Mesothelial cell of epicardium (in vitro differentiated cells): ENCODE measurements at regions not wholly inside any gene's neighbourhood (a gene's known extent, or its start where the extent isn't known, plus 50 kb on each side); places are given as distances from the start of the nearest gene placed in this dataset.
"Not testable (repeated sequence)": the region's sequence is repeated elsewhere in the genome, so short reads cannot be mapped to it uniquely, and the experiment has no call there.

Experiments
- DNase-seq, 2 experiments: peaks; one replicate each; pipeline ENCODE4 v3.0.0; 2021; ENCODE audit warnings: low spot score in 2 of 2; ENCODE audit not compliant: unreplicated experiment in 2 of 2
- H3K27ac Mint-ChIP-seq: 2 replicates; pipeline ENCODE4 v1.8.0; 2021; ENCODE audit warnings: mixed read lengths
- H3K27me3 Mint-ChIP-seq: 2 replicates; pipeline ENCODE4 v1.8.0; 2021; ENCODE audit warnings: low read depth, mixed read lengths
- H3K36me3 Mint-ChIP-seq: 2 replicates; pipeline ENCODE4 v1.8.0; 2021; ENCODE audit warnings: mixed read lengths
- H3K4me1 Mint-ChIP-seq: 2 replicates; pipeline ENCODE4 v1.8.0; 2021; ENCODE audit warnings: mixed read lengths
- H3K4me3 Mint-ChIP-seq: 2 replicates; pipeline ENCODE4 v1.8.0; 2021; ENCODE audit warnings: mild to moderate bottlenecking, moderate library complexity, mixed read lengths
- H3K9me3 Mint-ChIP-seq: 2 replicates; pipeline ENCODE4 v1.8.0; 2021; ENCODE audit warnings: mixed read lengths
- CTCF ChIP-seq: fragments of 200-600 bp; sonication (generic); IDR thresholded peaks from one replicate; pipeline ENCODE4 v1.5.0; 2021; ENCODE audit warnings: antibody characterized with exemption; ENCODE audit not compliant: unreplicated experiment

GRCh38 chr3:105976196-105976595, 107.4 kb upstream of the CBLB start:
- Mint-ChIP-seq H3K4me3 (no peak overlapping the region), H3K36me3 (peaks cover 10% of the 10 kb centered on the region), H3K4me1 (peaks cover 15% of the 10 kb centered on the region), H3K27ac (peak overlapping the region; percentile 26), H3K27me3 (no peaks in the 10 kb centered on the region), H3K9me3 (peaks cover 12% of the 10 kb centered on the region)
- TF ChIP-seq CTCF = no peak
- no peak for DNase-seq

DNA sequence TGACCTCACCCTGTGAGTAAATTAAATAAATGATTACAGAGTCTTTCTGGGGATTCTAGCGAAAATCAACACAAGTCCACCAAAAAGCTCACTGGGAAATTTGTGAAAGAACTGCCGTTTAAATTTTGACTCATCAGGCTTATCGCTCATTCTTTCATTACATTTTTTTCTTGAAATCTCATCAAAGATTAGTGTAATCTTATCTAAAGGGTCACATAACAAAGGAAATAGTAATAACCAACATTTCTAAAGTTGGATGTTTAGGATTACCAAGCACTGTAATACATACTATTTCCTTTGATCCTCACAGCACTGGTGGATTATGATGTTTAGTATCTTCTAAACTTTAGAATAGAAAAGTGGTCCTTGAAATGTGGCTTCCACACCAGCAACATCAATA, 111.1 kb upstream of the CBLB start:
- peaks cover 15% of the 10 kb centered on the region for H3K4me1 Mint-ChIP-seq
- H3K27me3 Mint-ChIP-seq = no peaks in the 10 kb centered on the region
- H3K9me3 Mint-ChIP-seq = peaks cover 23% of the 10 kb centered on the region
- no peak for TF ChIP-seq CTCF
- H3K36me3 Mint-ChIP-seq = peaks cover 10% of the 10 kb centered on the region
- H3K4me3 Mint-ChIP-seq = no peak overlapping the region
- no peak for DNase-seq
- H3K27ac Mint-ChIP-seq = no peak overlapping the region

DNA sequence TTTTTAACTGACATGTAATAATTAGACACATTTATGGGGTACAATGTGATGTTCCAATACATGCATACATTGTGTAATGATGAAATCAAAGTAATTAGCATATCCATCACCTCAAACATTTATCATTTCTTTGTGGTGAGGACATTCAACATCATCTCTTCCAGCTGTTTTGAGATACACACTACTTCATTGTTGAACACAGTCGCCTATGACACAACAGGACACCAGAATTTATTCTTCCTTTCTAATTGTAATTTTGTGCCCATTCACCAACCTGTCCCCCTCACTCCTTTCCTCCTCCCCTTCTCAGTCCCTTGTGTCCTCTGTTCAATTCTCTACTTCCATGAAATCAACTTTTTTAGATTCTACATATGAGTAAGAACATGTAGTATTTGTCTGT, 113.4 kb upstream of the CBLB start:
- DNase-seq = no peak
- peaks cover 24% of the 10 kb centered on the region for H3K9me3 Mint-ChIP-seq
- no peak overlapping the region for H3K27ac Mint-ChIP-seq
- no peak overlapping the region for H3K4me3 Mint-ChIP-seq
- H3K4me1 Mint-ChIP-seq = peaks cover 7% of the 10 kb centered on the region
- peaks cover 10% of the 10 kb centered on the region for H3K36me3 Mint-ChIP-seq
- H3K27me3 Mint-ChIP-seq = no peaks in the 10 kb centered on the region
- no peak for TF ChIP-seq CTCF

GRCh38 chr3:105984837-105985236, 116.0 kb upstream of the CBLB start:
- H3K4me3 Mint-ChIP-seq = no peak overlapping the region
- H3K36me3 Mint-ChIP-seq = peaks cover 10% of the 10 kb centered on the region
- no peak overlapping the region for H3K27ac Mint-ChIP-seq
- peaks cover 34% of the 10 kb centered on the region for H3K9me3 Mint-ChIP-seq
- no peaks in the 10 kb centered on the region for H3K27me3 Mint-ChIP-seq
- peaks cover 17% of the 10 kb centered on the region for H3K4me1 Mint-ChIP-seq
- no peak for DNase-seq
- TF ChIP-seq CTCF = no peak

DNA sequence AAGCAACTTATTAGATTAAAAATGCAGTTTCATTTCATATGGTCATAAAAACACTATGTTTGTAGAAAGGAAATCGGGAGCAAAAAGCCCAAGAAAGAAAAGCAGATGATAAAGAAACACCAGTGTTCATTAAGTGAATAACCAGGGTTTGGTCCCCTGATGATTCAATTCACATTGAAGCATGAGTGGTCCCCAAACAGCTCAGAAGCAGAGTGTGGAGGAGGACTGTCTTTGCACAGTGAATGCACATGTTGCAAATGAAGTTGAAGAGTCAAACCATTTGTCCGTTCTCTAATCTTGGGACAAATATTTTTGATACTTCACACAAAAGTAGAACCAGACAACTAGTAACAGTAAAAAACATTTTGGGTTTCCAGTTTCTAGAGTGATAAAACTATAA, 117.5 kb upstream of the CBLB start:
- H3K4me1 Mint-ChIP-seq = peaks cover 17% of the 10 kb centered on the region

GRCh38 chr3:105987809-105988208, 119.0 kb upstream of the CBLB start:
- H3K4me3 Mint-ChIP-seq = no peak overlapping the region
- no peak overlapping the region for H3K27ac Mint-ChIP-seq
- peaks cover 57% of the 10 kb centered on the region for H3K9me3 Mint-ChIP-seq
- DNase-seq = no peak
- H3K4me1 Mint-ChIP-seq = peaks cover 17% of the 10 kb centered on the region
- peaks cover 23% of the 10 kb centered on the region for H3K36me3 Mint-ChIP-seq
- no peak for TF ChIP-seq CTCF
- H3K27me3 Mint-ChIP-seq = no peaks in the 10 kb centered on the region

More for the DNA sequence above, 117.5 kb upstream of the CBLB start:
- not testable (repeated sequence) for H3K27me3 Mint-ChIP-seq, DNase-seq, H3K27ac Mint-ChIP-seq, H3K4me3 Mint-ChIP-seq
- H3K9me3 Mint-ChIP-seq = peaks cover 47% of the 10 kb centered on the region
- H3K36me3 Mint-ChIP-seq = peaks cover 15% of the 10 kb centered on the region
